ENCODE measurements at regions not wholly inside any gene's neighbourhood (a gene's known extent, or its start where the extent isn't known, plus 50 kb on each side); places are given as distances from the start of the nearest gene placed in this dataset.

- H3K9me2 ChIP-seq (replicated peaks; ENCODE audit: control insufficient read depth, low read length) = no peaks in the 10 kb centered on the region
- no peak overlapping the region for H3K27ac ChIP-seq (ENCODE audit: low read depth, low read length)
- peaks cover 24% of the 10 kb centered on the region for H3K4me1 ChIP-seq (ENCODE audit: control insufficient read depth, low read length)
- 0 out of 2 replicates have a peak, but pooled peaks cover 3% of the 10 kb centered on the region for H3F3A ChIP-seq (ENCODE audit: control insufficient read depth, insufficient read depth)
- no peak overlapping the region for H3K4me2 ChIP-seq (ENCODE audit: low read length)
- no peaks in the 10 kb centered on the region for H3K36me3 ChIP-seq (ENCODE audit: control insufficient read depth, low read length)
- H4K20me1 ChIP-seq (ENCODE audit: control insufficient read depth, insufficient read depth, low read depth, low read length) = no peaks in the 10 kb centered on the region
- H3K9me3 ChIP-seq (ENCODE audit: control insufficient read depth, insufficient read depth, low read length) = peaks cover 7% of the 10 kb centered on the region; the same call in 1 of the 2 replicates
- no peaks in the 10 kb centered on the region for H3K27me3 ChIP-seq (ENCODE audit: control insufficient read depth, low read length)
- H3K79me2 ChIP-seq (ENCODE audit: control insufficient read depth, low read length) = no peaks in the 10 kb centered on the region
- H3K4me3 ChIP-seq (ENCODE audit: low read length) = no peak overlapping the region
- no peak for TF ChIP-seq CTCF (IDR thresholded peaks at IDR 0.05; ENCODE audit: low read depth, low read length, poor library complexity, severe bottlenecking)
- TF ChIP-seq EZH2phosphoT487 (IDR thresholded peaks at IDR 0.05; ENCODE audit: borderline replicate concordance, low read length) = no peak
These were observed 79.3 kb upstream of the TOP1 start for GRCh38 chr20:40949346-40949745.

- H3K9me3 ChIP-seq (ENCODE audit: control insufficient read depth, insufficient read depth, low read length) = peaks cover 8% of the 10 kb centered on the region; the same call in 1 of the 2 replicates
- 0 out of 2 replicates have a peak, but pooled peaks cover 3% of the 10 kb centered on the region for H3F3A ChIP-seq (ENCODE audit: control insufficient read depth, insufficient read depth)
- H3K27me3 ChIP-seq (ENCODE audit: control insufficient read depth, low read length) = no peaks in the 10 kb centered on the region
- H3K36me3 ChIP-seq (ENCODE audit: control insufficient read depth, low read length) = no peaks in the 10 kb centered on the region
- H3K4me2 ChIP-seq (ENCODE audit: low read length) = no peak overlapping the region
- H3K27ac ChIP-seq (ENCODE audit: low read depth, low read length) = no peak overlapping the region
- H3K9me2 ChIP-seq (replicated peaks; ENCODE audit: control insufficient read depth, low read length) = no peaks in the 10 kb centered on the region
- H3K4me1 ChIP-seq (ENCODE audit: control insufficient read depth, low read length) = peaks cover 3% of the 10 kb centered on the region; the same call in 1 of the 2 replicates
- H3K79me2 ChIP-seq (ENCODE audit: control insufficient read depth, low read length) = no peaks in the 10 kb centered on the region
- H3K4me3 ChIP-seq (ENCODE audit: low read length) = no peak overlapping the region
- no peak for TF ChIP-seq EZH2phosphoT487 (IDR thresholded peaks at IDR 0.05; ENCODE audit: borderline replicate concordance, low read length)
- no peak for TF ChIP-seq CTCF (IDR thresholded peaks at IDR 0.05; ENCODE audit: low read depth, low read length, poor library complexity, severe bottlenecking)
- H4K20me1 ChIP-seq (ENCODE audit: control insufficient read depth, insufficient read depth, low read depth, low read length) = no peaks in the 10 kb centered on the region
These were observed 76.5 kb upstream of the TOP1 start for GRCh38 chr20:40952136-40952535.

- H3K4me1 ChIP-seq (ENCODE audit: control insufficient read depth, low read length) = peaks cover 3% of the 10 kb centered on the region; the same call in 1 of the 2 replicates
- no peaks in the 10 kb centered on the region for H3K79me2 ChIP-seq (ENCODE audit: control insufficient read depth, low read length)
- no peak for TF ChIP-seq CTCF (IDR thresholded peaks at IDR 0.05; ENCODE audit: low read depth, low read length, poor library complexity, severe bottlenecking)
- TF ChIP-seq EZH2phosphoT487 (IDR thresholded peaks at IDR 0.05; ENCODE audit: borderline replicate concordance, low read length) = no peak
- H4K20me1 ChIP-seq (ENCODE audit: control insufficient read depth, insufficient read depth, low read depth, low read length) = no peaks in the 10 kb centered on the region
- no peak overlapping the region for H3K4me3 ChIP-seq (ENCODE audit: low read length)
- H3K4me2 ChIP-seq (ENCODE audit: low read length) = no peak overlapping the region
- no peaks in the 10 kb centered on the region for H3K27me3 ChIP-seq (ENCODE audit: control insufficient read depth, low read length)
- peaks cover 8% of the 10 kb centered on the region; the same call in 1 of the 2 replicates for H3K9me3 ChIP-seq (ENCODE audit: control insufficient read depth, insufficient read depth, low read length)
- no peaks in the 10 kb centered on the region for H3K36me3 ChIP-seq (ENCODE audit: control insufficient read depth, low read length)
- no peaks in the 10 kb centered on the region for H3F3A ChIP-seq (ENCODE audit: control insufficient read depth, insufficient read depth)
- no peaks in the 10 kb centered on the region for H3K9me2 ChIP-seq (replicated peaks; ENCODE audit: control insufficient read depth, low read length)
- no peak overlapping the region for H3K27ac ChIP-seq (ENCODE audit: low read depth, low read length)
These were observed 75.2 kb upstream of the TOP1 start for GRCh38 chr20:40953416-40953815.
